SK-N-MC (cell line): ENCODE measurements at regions not wholly inside any gene's neighbourhood (a gene's known extent, or its start where the extent isn't known, plus 50 kb on each side); places are given as distances from the start of the nearest gene placed in this dataset.

ENCODE experiments used
- EZH2 ChIP-seq: fragments of 200-600 bp; sonication (generic); IDR thresholded peaks from one replicate; pipeline ENCODE4 v1.6.1; 2017; ENCODE audit warnings: antibody characterized with exemption
- FOXP2 ChIP-seq: optimal IDR thresholded peaks from 2 replicates; pipeline ENCODE3; 2011; ENCODE audit warnings: mild to moderate bottlenecking, moderate library complexity; ENCODE audit not compliant: insufficient read depth; ENCODE audit errors: extremely low read length, control extremely low read depth
- POLR2AphosphoS5 ChIP-seq: IDR thresholded peaks from 2 replicates; pipeline ENCODE4 v1.6.1; 2012; ENCODE audit warnings: mild to moderate bottlenecking, low read depth, low read length, borderline replicate concordance

GRCh38 chr7:116101704-116102103 is 71.1 kb upstream of the TFEC start:
- TF ChIP-seq EZH2 (no peak), POLR2AphosphoS5 (no peak), FOXP2 (no peak)
